RWPE1 (cell line): ENCODE measurements at regions not wholly inside any gene's neighbourhood (a gene's known extent, or its start where the extent isn't known, plus 50 kb on each side); places are given as distances from the start of the nearest gene placed in this dataset.

Experiments
- CTCF ChIA-PET: fragments of 350-600 bp; sonication (Branson Sonifier 250); formaldehyde crosslinking; extraction: SDS; loops from one replicate; lab custom pipeline; 2021; lab: Yijun Ruan, JAX
- POLR2A ChIA-PET: fragments of 400-600 bp; formaldehyde crosslinking; extraction: SDS; loops from one replicate; lab custom pipeline; 2020; ENCODE audit warnings: antibody characterized with exemption; ENCODE audit not compliant: low non-redundant PET; lab: Yijun Ruan, JAX
- DNase-seq: peaks from one replicate; pipeline ENCODE4 v3.0.0; 2012; ENCODE audit warnings: low spot score
- H3K27ac ChIP-seq: fragments of 450-650 bp; 2 replicates; pipeline ENCODE4 v1.5.1; 2017
- TF ChIP-seq, protein P1 (sequence below): fragments of 450-650 bp; conservative IDR thresholded peaks from 2 replicates; pipeline ENCODE4 v1.5.1; 2017; ENCODE audit warnings: low read depth, mild to moderate bottlenecking

GRCh38 chr2:62291052-62291451 is 95.1 kb downstream of the B3GNT2 start:
- TF ChIP-seq, protein P1, sequence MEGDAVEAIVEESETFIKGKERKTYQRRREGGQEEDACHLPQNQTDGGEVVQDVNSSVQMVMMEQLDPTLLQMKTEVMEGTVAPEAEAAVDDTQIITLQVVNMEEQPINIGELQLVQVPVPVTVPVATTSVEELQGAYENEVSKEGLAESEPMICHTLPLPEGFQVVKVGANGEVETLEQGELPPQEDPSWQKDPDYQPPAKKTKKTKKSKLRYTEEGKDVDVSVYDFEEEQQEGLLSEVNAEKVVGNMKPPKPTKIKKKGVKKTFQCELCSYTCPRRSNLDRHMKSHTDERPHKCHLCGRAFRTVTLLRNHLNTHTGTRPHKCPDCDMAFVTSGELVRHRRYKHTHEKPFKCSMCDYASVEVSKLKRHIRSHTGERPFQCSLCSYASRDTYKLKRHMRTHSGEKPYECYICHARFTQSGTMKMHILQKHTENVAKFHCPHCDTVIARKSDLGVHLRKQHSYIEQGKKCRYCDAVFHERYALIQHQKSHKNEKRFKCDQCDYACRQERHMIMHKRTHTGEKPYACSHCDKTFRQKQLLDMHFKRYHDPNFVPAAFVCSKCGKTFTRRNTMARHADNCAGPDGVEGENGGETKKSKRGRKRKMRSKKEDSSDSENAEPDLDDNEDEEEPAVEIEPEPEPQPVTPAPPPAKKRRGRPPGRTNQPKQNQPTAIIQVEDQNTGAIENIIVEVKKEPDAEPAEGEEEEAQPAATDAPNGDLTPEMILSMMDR = no peak
- CTCF ChIA-PET = interaction anchor here (1.0 kb wide), 1 partner anchor 120 kb away, joined by 3 read pairs; no protein-coding TSS in a partner anchor
- POLR2A ChIA-PET = no interaction called here

GRCh38 chr2:62287899-62288880 is 92.3 kb downstream of the B3GNT2 start:
- TF ChIP-seq, protein P1 = no peak
- CTCF ChIA-PET = interaction anchor here (0.6 kb wide), 1 partner anchor 69 kb away, joined by 4 read pairs; no protein-coding TSS in a partner anchor
- H3K27ac ChIP-seq = peak overlapping the region; percentile 47
- POLR2A ChIA-PET = no interaction called here
- peak; percentile 77 for DNase-seq

More at GRCh38 chr2:62291052-62291451, 95.1 kb downstream of the B3GNT2 start:
- no peak overlapping the region for H3K27ac ChIP-seq
- no peak for DNase-seq

DNA sequence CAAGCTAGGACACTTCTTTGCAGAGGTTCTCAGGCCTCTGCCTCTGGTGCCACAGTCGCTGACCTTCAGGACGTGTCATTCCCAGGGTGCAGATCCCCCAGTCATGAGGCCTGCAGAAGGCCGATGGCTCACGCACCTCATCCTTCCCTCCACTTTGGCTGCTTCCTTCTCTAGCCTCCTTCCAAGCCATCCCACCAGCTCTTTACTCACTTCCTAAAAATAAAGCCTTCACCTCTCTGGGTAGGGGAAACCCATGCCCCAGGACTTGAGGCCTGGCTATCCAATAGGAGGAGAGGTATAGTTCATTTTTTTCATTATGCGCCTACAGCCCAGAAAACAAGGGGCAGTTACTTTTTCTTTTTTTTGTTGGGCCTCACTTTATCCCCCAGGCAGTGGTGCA is 91.4 kb downstream of the B3GNT2 start:
- POLR2A ChIA-PET = no interaction called here
- no peak for DNase-seq
- H3K27ac ChIP-seq = no peak overlapping the region
- TF ChIP-seq, protein P1 = no peak
- CTCF ChIA-PET = no interaction called here

- DNase-seq = no peak
These were observed 90.3 kb downstream of the B3GNT2 start for GRCh38 chr2:62286089-62286785.

DNA sequence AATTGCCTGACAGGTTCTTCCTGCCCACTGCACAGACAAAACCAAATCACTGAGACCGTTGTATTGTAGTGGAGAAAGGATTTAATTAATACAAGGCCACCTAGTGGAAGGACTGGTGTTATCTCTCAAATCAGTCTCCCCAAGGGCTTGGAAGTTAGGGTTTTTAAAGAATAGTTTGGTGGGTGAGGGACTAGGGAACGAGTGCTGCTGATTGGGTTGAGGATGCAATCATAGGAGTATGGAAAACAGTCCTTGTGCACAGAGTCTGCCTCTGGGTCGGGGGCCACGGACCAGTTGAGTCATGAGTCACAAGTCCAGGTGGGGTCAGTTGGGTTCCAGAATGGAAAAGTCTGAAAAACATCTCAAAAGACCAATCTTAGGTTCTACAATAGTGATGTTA is 89.1 kb downstream of the B3GNT2 start:
- CTCF ChIA-PET = no interaction called here
- POLR2A ChIA-PET = no interaction called here
- no peak for DNase-seq
- no peak overlapping the region for H3K27ac ChIP-seq
- TF ChIP-seq, protein P1 = no peak

More at GRCh38 chr2:62286089-62286785, 90.3 kb downstream of the B3GNT2 start:
- POLR2A ChIA-PET = no interaction called here
- H3K27ac ChIP-seq = no peak overlapping the region
- CTCF ChIA-PET = no interaction called here
- TF ChIP-seq, protein P1 = no peak

- TF ChIP-seq, protein P1 = no peak
- CTCF ChIA-PET = no interaction called here
- H3K27ac ChIP-seq = no peak overlapping the region
- POLR2A ChIA-PET = interaction anchor here (0.5 kb wide), 1 partner anchor 48 kb away, joined by 3 read pairs; no protein-coding TSS in a partner anchor
- no peak for DNase-seq
These were observed 88.6 kb downstream of the B3GNT2 start for GRCh38 chr2:62284471-62284870.
